HepG2 (cell line): ENCODE measurements at regions not wholly inside any gene's neighbourhood (a gene's known extent, or its start where the extent isn't known, plus 50 kb on each side); places are given as distances from the start of the nearest gene placed in this dataset.

Experiments
- ATAC-seq: fragments of 200-7000 bp; cut with Tn5 transposase; 3 replicates; pipeline ENCODE4 v1.9.1; 2020; ENCODE audit warnings: mild to moderate bottlenecking, moderate library complexity
- BruUV-seq: library from RNA; stranded (reverse); fragments of 400-500 nt; replicated peaks from 2 replicates; lab custom pipeline; 2021; lab: Mats Ljungman, UMichigan
- CTCF ChIA-PET: fragments of 300-600 bp; formaldehyde crosslinking; extraction: SDS; loops from one replicate; lab custom pipeline; 2021; ENCODE audit warnings: low total read pairs, inconsistent platforms, low intra/inter-chr PET ratio; lab: Yijun Ruan, JAX
- POLR2A ChIA-PET: fragments of 350-600 bp; sonication (Branson Sonifier 250); formaldehyde crosslinking; loops from one replicate; lab custom pipeline; 2020; ENCODE audit warnings: antibody characterized with exemption, inconsistent platforms; lab: Yijun Ruan, JAX
- DNase-seq: peaks from one replicate; pipeline ENCODE4 v3.0.0-alpha.2; 2015; ENCODE audit warnings: low spot score
- FAIRE-seq: peaks from 3 replicates; lab custom pipeline; 2011; peaks lifted over from hg19 to GRCh38; lab: Jason Lieb, UNC
- H2AFZ ChIP-seq: one replicate; pipeline ENCODE4 v1.6.1; 2011; ENCODE audit warnings: low read length, inconsistent platforms
- H3K27ac ChIP-seq: fragments of 300-600 bp; 3 replicates; pipeline ENCODE4 v1.8.0; 2011; ENCODE audit warnings: mixed run types, mild to moderate bottlenecking, mixed read lengths, low read length, inconsistent platforms; ENCODE audit not compliant: insufficient read depth; ENCODE audit errors: extremely low read length
- H3K27me3 ChIP-seq, 2 experiments: fragments of 200-600 bp in 1 of 2; 2 replicates in 1 of 2; 3 replicates in 1 of 2; pipeline versions ENCODE4 v1.6.0 to v1.8.0; 2011; ENCODE audit warnings: low read length in 2 of 2, mild to moderate bottlenecking in 2 of 2, moderate library complexity in 2 of 2, inconsistent platforms in 1 of 2; ENCODE audit not compliant: insufficient read depth in 2 of 2, control insufficient read depth in 1 of 2
- H3K36me3 ChIP-seq, 2 experiments: fragments of 200-600 bp in 1 of 2; replicated peaks in 1 of 2; 2 replicates in 1 of 2; 3 replicates in 1 of 2; pipeline versions ENCODE4 v1.5.1 to v1.8.0; 2011; ENCODE audit warnings: low read length in 2 of 2, inconsistent platforms in 1 of 2; ENCODE audit not compliant: insufficient read depth in 2 of 2, control insufficient read depth in 1 of 2
- H3K4me1 ChIP-seq: 2 replicates; pipeline ENCODE4 v1.5.1; 2012; ENCODE audit warnings: low read length, inconsistent platforms; ENCODE audit not compliant: insufficient read depth
- H3K4me2 ChIP-seq: 2 replicates; pipeline ENCODE4 v1.6.0; 2011; ENCODE audit warnings: low read depth, low read length, inconsistent platforms
- H3K4me3 ChIP-seq, 3 experiments: fragments of 200-600 bp in 1 of 3; sonication (generic), shearing (Covaris generic) in 1 of 3; replicated peaks in 1 of 3; 2 replicates each; pipeline ENCODE4 v1.5.1; 2011 to 2016; ENCODE audit warnings: low read length in 3 of 3, inconsistent platforms in 2 of 3, low read depth in 2 of 3, mild to moderate bottlenecking in 2 of 3, control low read depth in 1 of 3, mixed read lengths in 1 of 3; ENCODE audit not compliant: insufficient read depth in 1 of 3
- H3K79me2 ChIP-seq: one replicate; pipeline ENCODE4 v1.6.1; 2011; ENCODE audit warnings: low read length, inconsistent platforms; ENCODE audit not compliant: insufficient read depth
- H3K9ac ChIP-seq: 2 replicates; pipeline ENCODE4 v1.6.0; 2011; ENCODE audit warnings: mild to moderate bottlenecking, low read depth, low read length, inconsistent platforms; ENCODE audit not compliant: insufficient read depth
- H3K9me3 ChIP-seq: 2 replicates; pipeline ENCODE4 v1.5.1; 2012; ENCODE audit warnings: mild to moderate bottlenecking, low read length
- H4K20me1 ChIP-seq: 2 replicates; pipeline ENCODE4 v1.6.0; 2011; ENCODE audit warnings: inconsistent platforms, mild to moderate bottlenecking, low read length, moderate library complexity; ENCODE audit not compliant: insufficient read depth
- CEBPB ChIP-seq: IDR thresholded peaks from 2 replicates; pipeline ENCODE4 v1.6.1; 2011; ENCODE audit warnings: low read depth, low read length, improper control_type of control experiment, borderline replicate concordance
- EP300 ChIP-seq, 3 experiments: sonication (generic) in 1 of 3; formaldehyde crosslinking in 1 of 3; IDR thresholded peaks; 2 replicates each; pipeline versions ENCODE4 v1.5.1 to v1.6.1; 2011 to 2020; ENCODE audit warnings: low read depth in 2 of 3, low read length in 2 of 3, borderline replicate concordance in 1 of 3, improper control_type of control experiment in 1 of 3, mild to moderate bottlenecking in 1 of 3, missing genetic modification reagents in 1 of 3, moderate library complexity in 1 of 3
- RBAK ChIP-seq: sonication (generic); formaldehyde crosslinking; IDR thresholded peaks from 2 replicates; pipeline ENCODE4 v1.5.1; 2020; ENCODE audit warnings: mild to moderate bottlenecking, missing genetic modification reagents
- UBTF ChIP-seq: sonication (generic); formaldehyde crosslinking; IDR thresholded peaks from 2 replicates; pipeline ENCODE4 v1.4.0; 2020; ENCODE audit warnings: mild to moderate bottlenecking, missing genetic modification reagents
- WGBS: methylation state at CpG from one replicate; pipeline ENCODE4 v1.1.6; 2017; ENCODE audit warnings: low lambda C conversion rate; 5-methylcytosine and 5-hydroxymethylcytosine counted together
- in situ Hi-C: cut with HindIII; loops from 2 replicates; pipeline ENCODE4 v1.10.0; 2017; ENCODE audit warnings: low pct_unique_long_range_greater_than_20kb; ENCODE audit not compliant: extremely low pct_ligation_motif_present
- intact Hi-C: fragments of 100-400 bp; cut with micrococcal nuclease; formaldehyde crosslinking; loops from one replicate; pipeline ENCODE4 v1.10.0; 2022; ENCODE audit not compliant: unreplicated experiment
- TF ChIP-seq, protein P1 (sequence below): sonication (generic); formaldehyde crosslinking; IDR thresholded peaks from 2 replicates; pipeline ENCODE4 v1.5.0; 2020; ENCODE audit warnings: mild to moderate bottlenecking, missing genetic modification reagents

DNA sequence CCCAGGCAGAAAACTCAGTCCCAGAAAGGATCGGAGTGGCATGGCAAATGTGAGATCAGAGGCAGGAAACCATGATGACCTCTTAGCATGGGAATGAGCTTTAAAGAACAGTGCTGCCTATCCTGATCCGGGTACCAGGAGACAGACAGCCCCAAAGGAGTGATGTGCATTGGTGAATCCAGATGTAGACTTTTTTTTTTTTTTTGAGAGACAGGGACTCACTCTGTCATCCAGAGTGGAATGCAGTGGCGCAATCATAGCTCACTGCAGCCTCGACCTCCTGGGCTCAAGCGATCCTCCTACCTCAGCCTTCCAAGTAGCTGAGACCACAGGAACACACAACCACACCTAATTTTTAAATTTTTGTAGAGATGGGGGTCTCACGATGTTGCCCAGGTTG is 122.7 kb downstream of the VAPA start:
- Histone ChIP-seq H3K4me3 (no peak overlapping the region), H3K9ac (no peak overlapping the region), H3K4me2 (no peak overlapping the region), H3K79me2 (no peaks in the 10 kb centered on the region), H3K27ac (no peak overlapping the region), H3K27me3 (no peaks in the 10 kb centered on the region), H4K20me1 (no peaks in the 10 kb centered on the region), H3K36me3 (no peaks in the 10 kb centered on the region), H3K9me3 (no peaks in the 10 kb centered on the region), H3K4me1 (0 out of 2 replicates have a peak, but pooled peaks cover 6% of the 10 kb centered on the region), H2AFZ (no peak overlapping the region)
- FAIRE-seq: no peak
- ChIA-PET CTCF (no interaction called here), POLR2A (no interaction called here)
- BruUV-seq: no TSS peak
- intact Hi-C loops: loop anchor here (2.0 kb wide), 1 partner anchor 66 kb away; no protein-coding TSS in a partner anchor
- no peak for TF ChIP-seq RBAK (CRISPR knock-in tag)
- TF ChIP-seq, protein P1, sequence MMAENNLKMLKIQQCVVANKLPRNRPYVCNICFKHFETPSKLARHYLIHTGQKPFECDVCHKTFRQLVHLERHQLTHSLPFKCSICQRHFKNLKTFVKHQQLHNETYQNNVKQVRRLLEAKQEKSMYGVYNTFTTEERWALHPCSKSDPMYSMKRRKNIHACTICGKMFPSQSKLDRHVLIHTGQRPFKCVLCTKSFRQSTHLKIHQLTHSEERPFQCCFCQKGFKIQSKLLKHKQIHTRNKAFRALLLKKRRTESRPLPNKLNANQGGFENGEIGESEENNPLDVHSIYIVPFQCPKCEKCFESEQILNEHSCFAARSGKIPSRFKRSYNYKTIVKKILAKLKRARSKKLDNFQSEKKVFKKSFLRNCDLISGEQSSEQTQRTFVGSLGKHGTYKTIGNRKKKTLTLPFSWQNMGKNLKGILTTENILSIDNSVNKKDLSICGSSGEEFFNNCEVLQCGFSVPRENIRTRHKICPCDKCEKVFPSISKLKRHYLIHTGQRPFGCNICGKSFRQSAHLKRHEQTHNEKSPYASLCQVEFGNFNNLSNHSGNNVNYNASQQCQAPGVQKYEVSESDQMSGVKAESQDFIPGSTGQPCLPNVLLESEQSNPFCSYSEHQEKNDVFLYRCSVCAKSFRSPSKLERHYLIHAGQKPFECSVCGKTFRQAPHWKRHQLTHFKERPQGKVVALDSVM: peak; percentile 44; the same call in 1 of the 2 replicates
- peak; percentile 12; the same call in 1 of the 2 replicates for TF ChIP-seq CEBPB
- no peak for TF ChIP-seq EP300 (IDR thresholded peaks at IDR 0.05; ENCODE audit: low read depth in 2 of 2, low read length in 2 of 2)
- TF ChIP-seq EP300 (CRISPR knock-in tag; IDR thresholded peaks at IDR 0.05; ENCODE audit: borderline replicate concordance): no peak
- TF ChIP-seq UBTF (CRISPR knock-in tag): no peak
- DNase-seq: no peak
- WGBS: 53% methylated on average over 5 of the region's 6 CpGs
- in situ Hi-C loops: no loop called here
- no peak for ATAC-seq
